ENCODE measurements at regions not wholly inside any gene's neighbourhood (a gene's known extent, or its start where the extent isn't known, plus 50 kb on each side); places are given as distances from the start of the nearest gene placed in this dataset.

DNA sequence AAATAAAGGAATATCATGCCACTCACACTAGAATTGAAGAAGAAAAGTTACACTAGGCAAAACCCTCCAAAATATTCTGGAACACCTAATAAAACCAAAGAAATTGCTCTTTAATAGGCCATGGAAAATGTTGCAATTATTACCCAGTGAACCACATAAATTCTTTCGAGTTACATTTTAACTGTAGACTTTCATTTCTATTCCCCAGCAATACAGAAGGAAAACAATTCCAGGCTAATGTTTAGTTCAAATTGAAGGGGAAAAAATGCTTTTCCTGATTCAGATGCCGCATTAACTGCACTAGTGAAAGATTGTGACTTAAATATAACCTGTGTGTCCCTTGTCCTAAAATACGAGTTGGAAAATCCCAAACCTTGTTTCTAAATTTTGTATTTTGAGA lies 439.3 kb upstream of the ADAMTS16 start:
- TF ChIP-seq, protein P1, sequence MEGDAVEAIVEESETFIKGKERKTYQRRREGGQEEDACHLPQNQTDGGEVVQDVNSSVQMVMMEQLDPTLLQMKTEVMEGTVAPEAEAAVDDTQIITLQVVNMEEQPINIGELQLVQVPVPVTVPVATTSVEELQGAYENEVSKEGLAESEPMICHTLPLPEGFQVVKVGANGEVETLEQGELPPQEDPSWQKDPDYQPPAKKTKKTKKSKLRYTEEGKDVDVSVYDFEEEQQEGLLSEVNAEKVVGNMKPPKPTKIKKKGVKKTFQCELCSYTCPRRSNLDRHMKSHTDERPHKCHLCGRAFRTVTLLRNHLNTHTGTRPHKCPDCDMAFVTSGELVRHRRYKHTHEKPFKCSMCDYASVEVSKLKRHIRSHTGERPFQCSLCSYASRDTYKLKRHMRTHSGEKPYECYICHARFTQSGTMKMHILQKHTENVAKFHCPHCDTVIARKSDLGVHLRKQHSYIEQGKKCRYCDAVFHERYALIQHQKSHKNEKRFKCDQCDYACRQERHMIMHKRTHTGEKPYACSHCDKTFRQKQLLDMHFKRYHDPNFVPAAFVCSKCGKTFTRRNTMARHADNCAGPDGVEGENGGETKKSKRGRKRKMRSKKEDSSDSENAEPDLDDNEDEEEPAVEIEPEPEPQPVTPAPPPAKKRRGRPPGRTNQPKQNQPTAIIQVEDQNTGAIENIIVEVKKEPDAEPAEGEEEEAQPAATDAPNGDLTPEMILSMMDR (conservative IDR thresholded peaks at IDR 0.05), result no peak
- Mint-ChIP-seq H3K27me3 (ENCODE audit: low read depth) (no peaks in the 10 kb centered on the region), H3K27ac (ENCODE audit: unreplicated experiment) (no peak overlapping the region), H3K9me3 (no peaks in the 10 kb centered on the region), H3K4me1 (peaks cover 4% of the 10 kb centered on the region), H3K4me3 (no peak overlapping the region), H3K36me3 (ENCODE audit: low read depth) (no peaks in the 10 kb centered on the region)
- DNase-seq (ENCODE audit: low read depth, low spot score), result no peak

DNA sequence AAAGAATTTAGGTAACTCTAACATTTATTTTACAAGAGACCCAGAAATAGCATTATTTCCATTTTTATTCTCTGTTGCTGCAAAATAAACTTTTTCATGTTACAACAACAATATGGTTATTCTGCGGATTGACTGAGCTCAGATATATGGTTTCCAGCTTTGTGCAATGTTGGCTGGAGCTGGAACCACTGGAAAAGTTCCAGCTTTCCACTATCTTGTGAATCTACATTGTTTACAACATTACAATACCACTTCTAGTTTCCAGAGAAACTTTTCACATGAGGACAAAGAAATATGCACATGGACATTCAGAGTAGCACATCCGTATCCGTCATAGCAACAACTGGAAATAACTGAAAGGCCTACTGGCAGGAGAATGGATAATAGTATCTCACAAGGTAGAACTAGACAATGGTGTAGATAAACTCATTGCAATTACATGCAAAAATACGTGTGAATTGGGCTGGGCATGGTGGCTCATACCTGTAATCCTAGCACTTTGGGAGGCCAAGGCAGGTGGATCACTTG lies 436.1 kb upstream of the ADAMTS16 start:
- Mint-ChIP-seq H3K4me3 (no peak overlapping the region), H3K27me3 (ENCODE audit: low read depth) (no peaks in the 10 kb centered on the region), H3K27ac (ENCODE audit: unreplicated experiment) (no peak overlapping the region), H3K36me3 (ENCODE audit: low read depth) (peaks cover under 1% of the 10 kb centered on the region), H3K4me1 (peaks cover 9% of the 10 kb centered on the region), H3K9me3 (peaks cover 4% of the 10 kb centered on the region)
- TF ChIP-seq, protein P1 (conservative IDR thresholded peaks at IDR 0.05), result no peak
- DNase-seq (ENCODE audit: low read depth, low spot score), result no peak

DNA sequence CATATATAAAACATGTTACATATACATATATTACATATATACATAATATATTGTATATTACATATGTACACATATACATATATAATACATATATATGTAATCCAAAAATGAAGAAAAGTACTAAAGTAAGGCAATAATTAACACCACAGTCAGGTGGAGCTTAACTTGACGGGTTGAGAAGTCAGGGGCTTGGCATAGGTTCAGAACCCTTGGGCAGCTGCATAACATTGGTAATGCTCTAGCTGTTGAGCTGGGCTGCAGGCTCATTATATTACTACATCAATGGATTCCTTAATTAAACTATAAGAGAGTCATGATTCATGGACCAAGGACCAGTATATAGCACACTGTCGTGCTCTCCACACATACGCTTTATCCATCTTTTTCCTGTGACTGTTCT lies 435.2 kb upstream of the ADAMTS16 start:
- peaks cover 3% of the 10 kb centered on the region for H3K36me3 Mint-ChIP-seq (ENCODE audit: low read depth)
- H3K4me1 Mint-ChIP-seq, result peaks cover 12% of the 10 kb centered on the region
- peaks cover 6% of the 10 kb centered on the region for H3K9me3 Mint-ChIP-seq
- H3K27ac Mint-ChIP-seq (ENCODE audit: unreplicated experiment), result no peak overlapping the region
- TF ChIP-seq, protein P1 (conservative IDR thresholded peaks at IDR 0.05), result no peak
- no peaks in the 10 kb centered on the region for H3K27me3 Mint-ChIP-seq (ENCODE audit: low read depth)
- no peak overlapping the region for H3K4me3 Mint-ChIP-seq
- no peak for DNase-seq (ENCODE audit: low read depth, low spot score)

DNA sequence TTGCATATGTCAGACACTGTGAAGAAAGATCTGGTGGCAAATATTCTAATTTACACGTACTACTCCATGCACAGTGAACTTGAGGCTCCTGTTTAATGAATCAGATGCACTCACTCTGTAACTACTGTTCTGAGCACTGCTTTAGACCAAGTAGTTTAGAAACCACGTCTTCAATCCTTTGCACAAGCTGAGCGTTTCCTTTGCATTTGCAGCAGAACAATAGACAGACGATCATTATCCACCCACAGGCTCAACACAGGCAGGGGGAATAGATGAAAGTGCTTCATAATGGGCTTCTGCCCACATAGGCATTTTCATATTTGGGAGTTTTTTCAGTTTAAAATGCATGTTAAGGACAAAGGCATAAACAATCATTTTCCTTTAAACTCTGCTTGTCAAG lies 423.3 kb upstream of the ADAMTS16 start:
- Mint-ChIP-seq H3K4me1 (peaks cover 12% of the 10 kb centered on the region), H3K36me3 (ENCODE audit: low read depth) (peaks cover 8% of the 10 kb centered on the region), H3K27me3 (ENCODE audit: low read depth) (no peaks in the 10 kb centered on the region), H3K9me3 (peaks cover 9% of the 10 kb centered on the region), H3K27ac (ENCODE audit: unreplicated experiment) (no peak overlapping the region), H3K4me3 (no peak overlapping the region)
- DNase-seq (ENCODE audit: low read depth, low spot score), result no peak
- TF ChIP-seq, protein P1 (conservative IDR thresholded peaks at IDR 0.05), result no peak

DNA sequence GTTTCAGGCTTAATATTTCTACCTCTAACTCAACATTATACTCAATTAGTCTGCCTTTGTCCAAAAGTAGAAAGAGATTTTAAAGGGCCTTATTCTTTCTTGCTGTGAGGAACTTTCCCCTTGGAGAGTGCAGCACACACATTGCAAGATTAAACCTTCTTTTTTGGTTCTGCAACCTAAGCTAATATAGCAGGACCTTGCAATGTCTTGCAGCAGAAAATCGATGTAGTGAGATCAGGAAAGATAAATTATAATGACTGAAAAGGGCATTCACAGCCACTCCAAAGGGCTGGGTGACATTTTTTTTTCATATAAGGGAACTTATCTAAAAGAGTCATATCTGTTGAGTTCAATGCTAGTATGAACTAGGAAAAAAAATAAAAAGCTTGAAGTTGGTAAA lies 422.7 kb upstream of the ADAMTS16 start:
- Mint-ChIP-seq H3K4me3 (no peak overlapping the region), H3K27ac (ENCODE audit: unreplicated experiment) (no peak overlapping the region), H3K36me3 (ENCODE audit: low read depth) (peaks cover 7% of the 10 kb centered on the region), H3K9me3 (peaks cover 4% of the 10 kb centered on the region), H3K27me3 (ENCODE audit: low read depth) (no peaks in the 10 kb centered on the region), H3K4me1 (peaks cover 12% of the 10 kb centered on the region)
- TF ChIP-seq, protein P1 (conservative IDR thresholded peaks at IDR 0.05), result no peak
- DNase-seq (ENCODE audit: low read depth, low spot score), result no peak

DNA sequence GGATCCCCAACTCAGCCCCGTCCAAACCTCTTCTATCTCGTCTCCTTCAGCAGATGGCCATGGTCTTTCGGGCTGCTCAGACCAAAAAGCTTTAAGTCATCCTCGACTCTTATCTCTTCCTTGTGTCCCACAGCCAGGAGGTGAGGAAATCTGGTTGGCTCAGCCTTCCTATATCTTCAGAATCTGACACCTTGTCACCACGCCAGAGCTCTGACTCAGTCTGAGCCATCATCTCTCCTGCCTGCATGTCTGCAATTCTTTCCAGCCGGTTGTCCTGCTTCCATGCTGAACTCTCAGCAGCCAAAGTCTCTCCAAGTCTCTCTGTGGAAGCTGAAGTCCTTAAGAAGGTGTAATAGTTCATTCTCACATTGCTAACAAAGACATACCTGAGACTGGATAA lies 419.3 kb upstream of the ADAMTS16 start:
- TF ChIP-seq, protein P1 (conservative IDR thresholded peaks at IDR 0.05), result no peak
- Mint-ChIP-seq H3K4me1 (peaks cover 12% of the 10 kb centered on the region), H3K27ac (ENCODE audit: unreplicated experiment) (no peak overlapping the region), H3K9me3 (no peaks in the 10 kb centered on the region), H3K4me3 (no peak overlapping the region), H3K27me3 (ENCODE audit: low read depth) (no peaks in the 10 kb centered on the region), H3K36me3 (ENCODE audit: low read depth) (no peaks in the 10 kb centered on the region)
- no peak for DNase-seq (ENCODE audit: low read depth, low spot score)

All from neural crest cell (in vitro differentiated cells).